ENCODE measurements at regions not wholly inside any gene's neighbourhood (a gene's known extent, or its start where the extent isn't known, plus 50 kb on each side); places are given as distances from the start of the nearest gene placed in this dataset.
A peak's percentile ranks its signal among the peaks of the same experiment; 100 is the strongest.
"Not testable (repeated sequence)": the region's sequence is repeated elsewhere in the genome, so short reads cannot be mapped to it uniquely, and the experiment has no call there.

- DNase-seq (ENCODE audit: low read depth), result no peak
These were observed 91.0 kb upstream of the ATP1B1 start for GRCh38 chr1:169015464-169015863.

DNA sequence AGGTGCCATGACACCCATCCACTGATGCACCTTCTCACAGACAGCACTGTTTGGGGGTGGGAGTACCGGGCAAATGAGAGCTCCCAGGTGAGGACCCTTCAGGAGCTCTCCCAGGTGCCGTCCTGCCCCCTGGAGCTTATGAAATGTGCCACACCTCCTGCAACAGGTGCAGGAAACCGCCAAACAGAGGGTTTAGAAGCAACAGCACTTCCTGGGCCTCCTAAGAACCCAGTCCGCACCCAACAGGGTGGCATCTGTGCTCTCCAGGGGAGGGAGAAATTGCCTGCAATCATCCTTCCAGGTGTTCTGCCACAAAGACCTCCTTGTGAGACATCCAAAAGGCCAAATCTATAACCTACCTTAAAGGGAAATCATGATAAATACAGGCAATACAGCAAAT, 87.7 kb upstream of the ATP1B1 start:
- DNase-seq (ENCODE audit: low read depth), result no peak

- no peak for DNase-seq (ENCODE audit: low read depth)
These were observed 87.0 kb upstream of the ATP1B1 start for GRCh38 chr1:169019419-169020058.

- DNase-seq (ENCODE audit: low read depth), result no peak
These were observed 85.8 kb upstream of the ATP1B1 start for GRCh38 chr1:169020684-169021083.

GRCh38 chr1:169022648-169023047, 83.8 kb upstream of the ATP1B1 start:
- DNase-seq (ENCODE audit: low read depth), result no peak

GRCh38 chr1:169024255-169024654, 82.2 kb upstream of the ATP1B1 start:
- no peak for DNase-seq (ENCODE audit: low read depth)

DNA sequence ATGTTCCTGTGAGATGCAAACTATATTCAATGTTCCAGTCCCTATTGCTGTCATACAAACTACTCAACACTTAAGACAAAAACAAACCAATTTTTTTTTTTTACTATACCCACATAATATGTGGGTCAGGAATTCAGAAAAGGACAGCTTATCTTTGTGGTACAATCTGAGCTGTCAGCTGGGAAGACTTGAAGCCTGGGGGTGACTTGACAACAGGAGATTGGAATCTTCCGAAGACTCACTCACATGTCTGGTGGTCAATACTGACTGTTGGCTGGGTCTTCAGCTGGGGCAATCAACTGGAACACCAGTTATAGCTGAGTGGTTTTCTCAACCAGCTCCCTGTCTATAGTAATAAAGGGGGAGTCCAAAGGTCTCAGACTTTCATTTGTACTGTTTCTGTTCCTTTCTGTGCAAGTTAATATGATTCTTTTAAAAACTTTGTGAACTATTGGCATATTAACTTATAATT, 81.7 kb upstream of the ATP1B1 start:
- DNase-seq (ENCODE audit: low read depth), result no peak

DNA sequence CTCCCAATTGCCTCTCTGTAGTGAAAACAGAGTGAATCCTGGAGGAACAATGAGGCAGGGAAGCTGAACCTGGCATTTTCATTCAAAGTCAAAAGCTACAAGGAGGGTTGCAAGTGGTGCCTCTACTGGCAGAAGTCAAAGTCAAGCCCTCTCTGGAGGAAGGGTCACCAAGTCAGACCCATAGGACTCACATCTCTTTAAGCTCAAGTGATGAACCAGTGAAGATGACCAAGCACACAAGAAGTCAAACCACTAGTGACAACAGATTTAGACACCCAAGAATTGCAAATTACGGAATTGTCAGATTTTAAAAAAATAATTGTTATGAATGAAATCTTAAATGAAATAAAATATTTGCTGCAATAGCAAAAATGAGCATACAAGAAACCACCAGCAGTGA, 81.1 kb upstream of the ATP1B1 start:
- no peak for DNase-seq (ENCODE audit: low read depth)

GRCh38 chr1:169027607-169028320, 78.7 kb upstream of the ATP1B1 start:
- DNase-seq (ENCODE audit: low read depth), result no peak

GRCh38 chr1:169031566-169032224, 74.8 kb upstream of the ATP1B1 start:
- no peak for DNase-seq (ENCODE audit: low read depth)

DNA sequence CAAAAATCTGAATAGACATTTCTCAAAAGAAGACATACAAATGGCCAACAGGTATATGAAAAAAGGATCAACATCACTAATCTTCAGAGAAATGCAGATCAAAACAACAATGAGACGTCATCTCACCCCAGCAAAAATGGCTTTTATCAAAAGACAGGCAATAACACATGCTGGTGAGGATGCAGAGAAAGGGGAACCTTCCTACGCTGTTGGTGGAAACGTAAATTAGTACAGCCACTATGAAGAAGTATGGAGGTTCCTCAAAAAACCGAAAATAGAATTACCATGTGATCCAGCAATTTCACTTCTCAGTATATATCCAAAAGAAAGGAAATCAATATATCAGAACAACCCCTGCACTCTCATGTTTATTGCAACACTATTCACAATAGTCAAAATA, 65.1 kb upstream of the ATP1B1 start:
- no peak for DNase-seq (ENCODE audit: low read depth)

DNA sequence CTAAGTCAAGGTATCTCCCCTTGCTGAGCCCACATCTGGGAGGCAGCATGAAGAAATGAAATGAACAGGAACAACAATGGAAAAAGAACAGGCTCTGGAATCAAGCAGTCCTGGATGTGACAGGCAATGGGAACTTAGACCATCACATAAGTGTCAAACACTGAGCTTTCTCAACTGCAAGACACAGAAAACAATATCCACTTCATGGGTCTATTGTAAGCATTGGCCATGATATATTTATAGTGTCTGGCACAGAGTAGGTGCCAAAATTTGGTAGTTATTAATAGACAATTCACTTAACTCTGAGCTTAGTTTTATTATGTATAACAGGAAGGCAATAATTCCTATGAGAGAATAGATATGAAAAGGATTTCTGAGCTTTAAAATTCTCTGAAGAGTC, 64.1 kb upstream of the ATP1B1 start:
- no peak for DNase-seq (ENCODE audit: low read depth)

DNA sequence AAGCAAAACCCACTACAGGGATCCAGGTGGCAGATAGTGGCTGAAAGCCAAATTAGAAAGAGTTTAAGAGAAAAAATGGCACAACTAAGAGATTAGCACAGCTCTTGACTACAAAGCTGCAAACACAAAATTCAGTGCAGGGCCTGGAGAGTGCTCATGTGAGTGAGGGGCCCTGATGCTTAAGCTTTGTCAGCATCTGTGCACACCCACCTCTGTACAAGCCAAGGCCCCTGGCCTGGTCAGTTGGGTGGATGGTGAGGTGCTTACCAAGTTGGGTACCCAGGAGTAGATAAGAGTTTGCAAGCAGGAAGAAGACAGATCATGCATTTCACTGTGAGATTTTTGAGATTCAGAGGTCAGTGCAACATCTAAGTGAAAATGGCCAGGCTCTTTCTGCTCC, 62.7 kb upstream of the ATP1B1 start:
- DNase-seq (ENCODE audit: low read depth), result no peak

- peak; percentile 14 for DNase-seq (ENCODE audit: low read depth)
These were observed 62.2 kb upstream of the ATP1B1 start for GRCh38 chr1:169044296-169044695.

- DNase-seq (ENCODE audit: low read depth), result no peak
These were observed 61.5 kb upstream of the ATP1B1 start for GRCh38 chr1:169044971-169045370.

DNA sequence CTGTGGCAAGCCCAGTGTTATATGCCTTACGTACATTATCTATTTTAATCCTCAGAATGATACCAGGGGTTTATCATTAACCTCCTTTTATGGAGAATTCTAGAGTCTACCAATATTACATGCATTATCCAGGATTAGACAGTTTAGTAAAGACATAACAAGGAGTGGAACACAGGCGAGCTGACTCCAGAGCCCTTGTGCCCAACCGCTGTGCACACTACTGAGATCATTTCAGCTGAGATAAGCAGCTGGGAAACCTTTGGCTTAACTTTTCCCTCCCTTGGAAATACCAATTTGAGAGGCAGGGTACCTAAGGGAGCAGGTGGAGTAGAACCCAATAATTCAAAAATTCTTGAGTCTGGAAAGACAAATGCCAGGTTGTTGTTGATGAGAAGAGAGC, 59.8 kb upstream of the ATP1B1 start:
- no peak for DNase-seq (ENCODE audit: low read depth)

GRCh38 chr1:169047074-169047473, 59.4 kb upstream of the ATP1B1 start:
- DNase-seq (ENCODE audit: low read depth), result no peak

GRCh38 chr1:169048043-169048442, 58.4 kb upstream of the ATP1B1 start:
- no peak for DNase-seq (ENCODE audit: low read depth)

DNA sequence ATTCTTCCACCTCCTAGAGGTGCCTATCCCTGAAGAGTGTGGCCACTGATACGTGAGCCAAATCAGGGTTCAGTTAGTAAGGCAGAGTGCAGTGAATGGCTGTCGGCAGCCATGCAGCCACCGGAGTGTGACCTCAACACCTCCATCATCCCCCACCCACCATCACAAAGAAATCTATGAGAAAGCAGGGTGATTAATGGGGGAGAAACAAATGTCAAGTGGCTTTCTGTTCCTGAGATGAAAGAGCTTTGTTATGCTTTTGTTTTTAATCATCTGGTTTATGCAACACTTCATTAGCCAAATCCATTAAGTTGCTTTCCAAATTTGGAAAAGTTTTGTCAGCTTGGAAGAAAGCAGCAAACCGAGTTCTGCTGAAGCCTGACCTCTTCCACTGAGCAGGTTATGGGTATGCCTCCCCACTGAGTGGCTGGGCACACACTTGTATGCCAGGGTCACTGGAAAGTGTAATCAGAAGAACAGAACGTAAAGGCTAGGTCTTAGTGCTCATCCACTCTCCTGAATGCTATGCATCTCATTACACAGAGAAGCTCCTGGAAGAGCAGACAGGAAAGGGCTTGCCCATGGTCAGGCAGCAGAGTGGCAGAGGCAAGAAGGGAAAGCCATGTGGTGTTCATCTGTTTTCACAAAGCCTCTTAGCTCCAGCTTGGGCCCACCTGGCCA, 57.1 kb upstream of the ATP1B1 start:
- DNase-seq (ENCODE audit: low read depth), result no peak

- no peak for DNase-seq (ENCODE audit: low read depth)
These were observed 55.3 kb upstream of the ATP1B1 start for GRCh38 chr1:169051171-169051570.

DNA sequence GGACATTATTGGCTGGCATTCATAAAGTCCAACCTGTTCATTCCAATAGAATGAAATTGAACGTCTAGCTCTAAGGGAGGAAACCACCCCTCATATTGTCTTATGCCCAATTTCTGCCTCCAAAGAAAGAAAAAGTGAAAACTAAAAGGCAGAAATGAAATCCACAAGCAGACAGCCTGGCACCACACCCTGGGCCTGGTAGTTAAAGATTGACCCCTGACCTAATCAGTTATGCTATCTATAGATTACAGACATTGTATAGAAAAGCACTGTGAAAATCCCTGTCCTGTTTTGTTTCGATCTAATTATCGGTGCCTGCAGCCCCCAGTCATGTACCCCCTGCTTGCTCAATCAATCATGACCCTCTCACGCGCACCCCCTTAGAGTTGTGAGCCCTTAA, 54.3 kb upstream of the ATP1B1 start:
- DNase-seq (ENCODE audit: low read depth), result not testable (repeated sequence)

DNA sequence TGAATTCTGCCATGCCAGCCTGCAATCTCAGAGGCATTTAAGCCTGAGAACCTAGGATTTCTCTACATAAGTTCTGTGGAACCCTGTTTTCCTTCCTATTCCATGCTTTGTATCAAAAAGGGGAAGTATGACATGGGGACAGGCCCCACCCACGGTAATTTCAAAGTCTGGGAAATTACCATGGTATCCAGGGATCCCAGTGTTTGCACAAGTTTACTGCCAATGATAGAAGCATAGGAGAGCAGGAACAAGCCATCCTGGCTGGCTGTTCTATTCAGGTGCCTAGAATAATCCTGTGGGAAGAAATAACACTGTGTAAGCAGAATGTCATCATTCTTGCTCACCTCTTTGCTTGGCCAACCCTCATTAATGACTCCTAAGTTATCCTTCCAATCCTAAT, 53.8 kb upstream of the ATP1B1 start:
- no peak for DNase-seq (ENCODE audit: low read depth)

DNA sequence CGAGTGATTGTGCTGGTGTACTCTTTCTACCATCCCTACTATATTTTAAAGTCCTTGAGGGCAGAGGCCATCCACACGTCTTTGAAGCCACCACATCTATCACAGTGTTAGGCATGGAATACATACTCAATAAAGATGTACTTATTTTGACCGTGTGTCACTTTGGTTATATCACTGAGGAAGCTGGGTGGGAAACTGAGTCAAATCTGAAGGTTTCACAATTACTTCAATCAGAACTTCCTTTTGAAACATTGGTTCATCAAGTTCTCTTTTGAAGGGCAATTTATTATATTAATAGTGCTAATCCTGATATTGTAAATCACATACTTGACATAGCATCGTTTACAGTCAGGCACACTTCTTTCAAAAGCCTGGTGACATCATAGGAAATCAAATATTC, 53.3 kb upstream of the ATP1B1 start:
- no peak for DNase-seq (ENCODE audit: low read depth)
